ENCODE measurements at regions not wholly inside any gene's neighbourhood (a gene's known extent, or its start where the extent isn't known, plus 50 kb on each side); places are given as distances from the start of the nearest gene placed in this dataset.

- Mint-ChIP-seq H3K27me3 (ENCODE audit: insufficient read depth, low read depth) (peaks cover 3% of the 10 kb centered on the region), H3K4me1 (no peaks in the 10 kb centered on the region), H3K9me3 (peaks cover 25% of the 10 kb centered on the region), H3K27ac (no peak overlapping the region), H3K36me3 (no peaks in the 10 kb centered on the region), H3K4me3 (no peak overlapping the region)
- no peaks in the 10 kb centered on the region for H3K79me2 ChIP-seq (ENCODE audit: low read depth)
- H3K4me1 ChIP-seq, result peaks cover 10% of the 10 kb centered on the region
- H3K9ac ChIP-seq, result no peak overlapping the region
- no peaks in the 10 kb centered on the region for H3K36me3 ChIP-seq
- H3K4me3 ChIP-seq, result no peak overlapping the region
- no peak overlapping the region for H2AFZ ChIP-seq (replicated peaks)
- DNase-seq (ENCODE audit: low spot score), result no peak
- H3F3A ChIP-seq (ENCODE audit: low read depth), result no peaks in the 10 kb centered on the region
- no peaks in the 10 kb centered on the region for H3K27me3 ChIP-seq
- no peaks in the 10 kb centered on the region for H3K9me3 ChIP-seq (ENCODE audit: low read depth)
- TF ChIP-seq EZH2phosphoT487 (IDR thresholded peaks at IDR 0.05), result no peak
- TF ChIP-seq CTCF (IDR thresholded peaks at IDR 0.05), result no peak
- TF ChIP-seq EZH2 (IDR thresholded peaks at IDR 0.05), result no peak
- no peak overlapping the region for H3K27ac ChIP-seq
- H4K20me1 ChIP-seq (ENCODE audit: low read depth), result no peaks in the 10 kb centered on the region
- no peak overlapping the region for H3K4me2 ChIP-seq
Measured at GRCh38 chr6:141956046-141956761, 176.5 kb upstream of the GJE1 start.

GRCh38 chr6:141953072-141953471 lies 179.7 kb upstream of the GJE1 start:
- H3K4me1 Mint-ChIP-seq, result no peaks in the 10 kb centered on the region
- Histone ChIP-seq H3K4me1 (no peaks in the 10 kb centered on the region), H3K4me3 (no peak overlapping the region), H3K27me3 (no peaks in the 10 kb centered on the region), H3F3A (ENCODE audit: low read depth) (no peaks in the 10 kb centered on the region), H2AFZ (replicated peaks) (no peak overlapping the region), H3K9ac (no peak overlapping the region), H3K9me3 (ENCODE audit: low read depth) (peaks cover 4% of the 10 kb centered on the region), H4K20me1 (ENCODE audit: low read depth) (no peaks in the 10 kb centered on the region), H3K27ac (no peak overlapping the region), H3K79me2 (ENCODE audit: low read depth) (no peaks in the 10 kb centered on the region), H3K36me3 (no peaks in the 10 kb centered on the region), H3K4me2 (no peak overlapping the region)
- peaks cover 3% of the 10 kb centered on the region for H3K27me3 Mint-ChIP-seq (ENCODE audit: insufficient read depth, low read depth)
- H3K4me3 Mint-ChIP-seq, result no peak overlapping the region
- H3K36me3 Mint-ChIP-seq, result no peaks in the 10 kb centered on the region
- H3K27ac Mint-ChIP-seq, result no peak overlapping the region
- TF ChIP-seq CTCF (IDR thresholded peaks at IDR 0.05) (no peak), EZH2phosphoT487 (IDR thresholded peaks at IDR 0.05) (no peak), EZH2 (IDR thresholded peaks at IDR 0.05) (no peak)
- peaks cover 25% of the 10 kb centered on the region for H3K9me3 Mint-ChIP-seq
- no peak for DNase-seq (ENCODE audit: low spot score)

GRCh38 chr6:141946502-141946901 lies 186.2 kb upstream of the GJE1 start:
- Histone ChIP-seq H3F3A (ENCODE audit: low read depth) (no peaks in the 10 kb centered on the region), H4K20me1 (ENCODE audit: low read depth) (no peaks in the 10 kb centered on the region), H2AFZ (replicated peaks) (no peak overlapping the region), H3K27me3 (no peaks in the 10 kb centered on the region), H3K4me1 (no peaks in the 10 kb centered on the region), H3K4me2 (no peak overlapping the region), H3K27ac (no peak overlapping the region), H3K79me2 (ENCODE audit: low read depth) (no peaks in the 10 kb centered on the region), H3K9me3 (ENCODE audit: low read depth) (peaks cover 4% of the 10 kb centered on the region), H3K4me3 (no peak overlapping the region), H3K9ac (no peak overlapping the region), H3K36me3 (no peaks in the 10 kb centered on the region)
- H3K4me1 Mint-ChIP-seq, result no peaks in the 10 kb centered on the region
- H3K9me3 Mint-ChIP-seq, result peaks cover 17% of the 10 kb centered on the region
- no peaks in the 10 kb centered on the region for H3K36me3 Mint-ChIP-seq
- no peak overlapping the region for H3K27ac Mint-ChIP-seq
- DNase-seq (ENCODE audit: low spot score), result no peak
- TF ChIP-seq EZH2phosphoT487 (IDR thresholded peaks at IDR 0.05) (no peak), EZH2 (IDR thresholded peaks at IDR 0.05) (no peak), CTCF (IDR thresholded peaks at IDR 0.05) (no peak)
- no peak overlapping the region for H3K4me3 Mint-ChIP-seq
- H3K27me3 Mint-ChIP-seq (ENCODE audit: insufficient read depth, low read depth), result no peaks in the 10 kb centered on the region
